ENCODE measurements at regions not wholly inside any gene's neighbourhood (a gene's known extent, or its start where the extent isn't known, plus 50 kb on each side); places are given as distances from the start of the nearest gene placed in this dataset.
"Not testable (repeated sequence)": the region's sequence is repeated elsewhere in the genome, so short reads cannot be mapped to it uniquely, and the experiment has no call there.

- not testable (repeated sequence) for TF ChIP-seq SUZ12 (IDR thresholded peaks at IDR 0.05; ENCODE audit: extremely low read depth, insufficient read depth, insufficient read length); YY1 (IDR thresholded peaks at IDR 0.05; ENCODE audit: insufficient read depth, insufficient read length); ZNF274 (IDR thresholded peaks at IDR 0.05; ENCODE audit: low read depth, low read length)
These were observed 258.8 kb upstream of the C9orf72 start for GRCh38 chr9:27832108-27832507.

All from NT2/D1 (cell line).